ENCODE measurements at regions not wholly inside any gene's neighbourhood (a gene's known extent, or its start where the extent isn't known, plus 50 kb on each side); places are given as distances from the start of the nearest gene placed in this dataset.

DNA sequence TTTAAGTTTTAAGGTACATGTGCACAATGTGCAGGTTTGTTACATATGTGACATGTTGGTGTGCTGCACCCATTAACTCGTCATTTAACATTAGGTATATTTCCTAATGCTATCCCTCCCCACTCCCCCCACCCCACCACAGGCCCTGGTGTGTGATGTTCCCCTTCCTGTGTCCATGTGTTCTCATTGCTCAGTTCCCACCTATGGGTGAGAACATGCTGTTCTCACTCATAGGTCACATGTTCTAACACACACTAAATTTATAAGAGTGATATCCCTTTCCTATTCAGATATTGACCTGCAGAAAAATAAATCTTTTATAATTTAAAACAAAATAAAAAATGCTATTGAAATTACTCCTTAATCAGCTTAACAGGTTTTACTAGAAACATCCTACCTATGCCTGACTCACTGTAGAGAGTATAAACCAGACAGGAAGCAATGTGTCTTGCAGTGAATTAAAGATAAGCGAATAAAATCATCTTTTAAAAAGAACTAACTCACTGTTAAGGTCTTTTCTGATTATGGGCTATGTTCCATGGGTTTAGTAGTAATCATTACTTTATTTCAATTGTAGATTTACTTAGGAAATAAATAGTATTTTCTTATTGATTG is 82.0 kb upstream of the DPH5 start:
- no peak for TF ChIP-seq EZH2 (IDR thresholded peaks at IDR 0.05; ENCODE audit: borderline replicate concordance, low read depth, low read length, severe bottlenecking)
- TF ChIP-seq, protein P1, sequence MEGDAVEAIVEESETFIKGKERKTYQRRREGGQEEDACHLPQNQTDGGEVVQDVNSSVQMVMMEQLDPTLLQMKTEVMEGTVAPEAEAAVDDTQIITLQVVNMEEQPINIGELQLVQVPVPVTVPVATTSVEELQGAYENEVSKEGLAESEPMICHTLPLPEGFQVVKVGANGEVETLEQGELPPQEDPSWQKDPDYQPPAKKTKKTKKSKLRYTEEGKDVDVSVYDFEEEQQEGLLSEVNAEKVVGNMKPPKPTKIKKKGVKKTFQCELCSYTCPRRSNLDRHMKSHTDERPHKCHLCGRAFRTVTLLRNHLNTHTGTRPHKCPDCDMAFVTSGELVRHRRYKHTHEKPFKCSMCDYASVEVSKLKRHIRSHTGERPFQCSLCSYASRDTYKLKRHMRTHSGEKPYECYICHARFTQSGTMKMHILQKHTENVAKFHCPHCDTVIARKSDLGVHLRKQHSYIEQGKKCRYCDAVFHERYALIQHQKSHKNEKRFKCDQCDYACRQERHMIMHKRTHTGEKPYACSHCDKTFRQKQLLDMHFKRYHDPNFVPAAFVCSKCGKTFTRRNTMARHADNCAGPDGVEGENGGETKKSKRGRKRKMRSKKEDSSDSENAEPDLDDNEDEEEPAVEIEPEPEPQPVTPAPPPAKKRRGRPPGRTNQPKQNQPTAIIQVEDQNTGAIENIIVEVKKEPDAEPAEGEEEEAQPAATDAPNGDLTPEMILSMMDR (IDR thresholded peaks at IDR 0.05; ENCODE audit: borderline replicate concordance, extremely low read depth, low read length, poor library complexity, severe bottlenecking), result no peak

DNA sequence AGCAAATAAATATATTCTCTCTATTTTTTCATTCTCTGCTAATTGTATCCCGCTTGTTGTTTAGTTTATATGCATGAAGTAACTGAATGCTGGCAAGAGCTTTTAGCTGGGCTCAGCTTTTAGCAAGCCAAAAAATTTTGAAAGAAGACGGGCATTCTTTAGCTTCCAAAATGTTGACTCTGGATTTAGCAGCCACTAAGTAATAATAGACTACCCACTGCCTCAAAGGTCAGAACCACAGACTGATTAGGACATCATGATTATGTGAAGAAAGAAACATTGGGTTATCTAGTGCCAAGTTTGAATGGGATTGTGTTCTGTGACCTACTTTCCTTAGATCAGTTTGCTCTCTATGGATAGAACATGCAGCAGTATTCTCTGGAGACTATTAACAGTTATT is 80.3 kb upstream of the DPH5 start:
- Histone ChIP-seq H2AFZ (ENCODE audit: low read depth, low read length) (no peak overlapping the region), H3K36me3 (ENCODE audit: insufficient read depth, low read length) (no peaks in the 10 kb centered on the region), H3K79me2 (ENCODE audit: insufficient read depth, low read length) (no peaks in the 10 kb centered on the region), H3K27me3 (ENCODE audit: insufficient read depth, low read length, poor library complexity) (no peaks in the 10 kb centered on the region), H3K9me3 (ENCODE audit: insufficient read depth, low read length, severe bottlenecking) (no peaks in the 10 kb centered on the region), H4K20me1 (ENCODE audit: insufficient read depth, low read length) (no peaks in the 10 kb centered on the region), H3K4me3 (ENCODE audit: low read depth in 1 of 2, low read length in 2 of 2) (no peak overlapping the region), H3K27ac (ENCODE audit: low read length) (no peak overlapping the region), H3K4me2 (ENCODE audit: insufficient read depth, low read length) (no peak overlapping the region), H3K9ac (ENCODE audit: low read depth, low read length) (no peak overlapping the region), H3K4me1 (ENCODE audit: insufficient read depth, low read length) (peaks cover 4% of the 10 kb centered on the region)
- TF ChIP-seq, protein P1 (IDR thresholded peaks at IDR 0.05; ENCODE audit: borderline replicate concordance, extremely low read depth, low read length, poor library complexity, severe bottlenecking), result no peak
- no peak for TF ChIP-seq EZH2 (IDR thresholded peaks at IDR 0.05; ENCODE audit: borderline replicate concordance, low read depth, low read length, severe bottlenecking)
- ATAC-seq (ENCODE audit: insufficient read depth, low read depth), result no peak
- no peak for DNase-seq

More for the DNA sequence above, 82.0 kb upstream of the DPH5 start:
- H3K27me3 ChIP-seq (ENCODE audit: insufficient read depth, low read length, poor library complexity), result no peaks in the 10 kb centered on the region
- H4K20me1 ChIP-seq (ENCODE audit: insufficient read depth, low read length), result no peaks in the 10 kb centered on the region
- no peak overlapping the region for H3K4me2 ChIP-seq (ENCODE audit: insufficient read depth, low read length)
- DNase-seq, result no peak
- H3K79me2 ChIP-seq (ENCODE audit: insufficient read depth, low read length), result no peaks in the 10 kb centered on the region
- no peak for ATAC-seq (ENCODE audit: insufficient read depth, low read depth)
- no peak overlapping the region for H3K9ac ChIP-seq (ENCODE audit: low read depth, low read length)
- no peaks in the 10 kb centered on the region for H3K36me3 ChIP-seq (ENCODE audit: insufficient read depth, low read length)
- H3K4me1 ChIP-seq (ENCODE audit: insufficient read depth, low read length), result peaks cover 21% of the 10 kb centered on the region
- no peak overlapping the region for H3K4me3 ChIP-seq (ENCODE audit: low read depth in 1 of 2, low read length in 2 of 2)
- no peaks in the 10 kb centered on the region for H3K9me3 ChIP-seq (ENCODE audit: insufficient read depth, low read length, severe bottlenecking)
- H2AFZ ChIP-seq (ENCODE audit: low read depth, low read length), result no peak overlapping the region
- H3K27ac ChIP-seq (ENCODE audit: low read length), result no peak overlapping the region

DNA sequence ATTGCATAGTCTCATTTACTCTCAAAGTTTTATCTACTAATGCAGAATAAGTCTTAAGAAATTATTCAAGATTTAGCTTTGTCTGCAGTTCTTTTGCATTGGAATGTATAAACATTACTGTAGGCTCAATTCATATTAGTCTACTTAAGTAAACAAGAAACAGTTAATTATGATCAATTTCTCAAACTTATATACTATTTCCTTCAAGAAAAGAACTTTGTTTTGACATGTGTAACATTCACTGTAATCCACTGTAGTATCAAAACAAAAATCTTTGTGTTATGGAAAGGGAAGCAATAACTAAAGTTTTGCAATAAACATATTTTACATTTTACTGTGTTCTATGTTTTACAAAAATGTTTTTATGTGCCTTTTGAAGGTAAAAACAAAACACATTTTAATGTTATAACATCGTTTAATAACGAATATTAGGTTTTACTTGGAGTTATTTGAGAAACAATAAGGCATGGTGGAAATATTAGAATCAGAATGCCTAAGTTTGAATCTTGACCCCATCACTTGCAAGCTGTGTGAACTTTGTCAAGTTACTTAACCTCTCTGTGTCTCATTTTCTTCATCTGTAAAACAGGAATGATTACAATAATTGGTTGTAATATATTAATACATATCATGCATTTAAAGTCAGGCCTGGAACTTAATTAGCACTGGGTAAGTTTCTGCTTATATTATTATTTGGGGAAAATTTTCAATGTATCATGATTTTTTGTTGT is 77.0 kb upstream of the DPH5 start:
- no peak overlapping the region for H3K4me2 ChIP-seq (ENCODE audit: insufficient read depth, low read length)
- ATAC-seq (ENCODE audit: insufficient read depth, low read depth), result no peak
- TF ChIP-seq, protein P1 (IDR thresholded peaks at IDR 0.05; ENCODE audit: borderline replicate concordance, extremely low read depth, low read length, poor library complexity, severe bottlenecking), result no peak
- no peak for TF ChIP-seq EZH2 (IDR thresholded peaks at IDR 0.05; ENCODE audit: borderline replicate concordance, low read depth, low read length, severe bottlenecking)

More for the DNA sequence above, 77.0 kb upstream of the DPH5 start:
- Histone ChIP-seq H3K4me1 (ENCODE audit: insufficient read depth, low read length) (no peaks in the 10 kb centered on the region), H3K27ac (ENCODE audit: low read length) (no peak overlapping the region), H4K20me1 (ENCODE audit: insufficient read depth, low read length) (no peaks in the 10 kb centered on the region), H3K79me2 (ENCODE audit: insufficient read depth, low read length) (no peaks in the 10 kb centered on the region), H3K9ac (ENCODE audit: low read depth, low read length) (no peak overlapping the region), H2AFZ (ENCODE audit: low read depth, low read length) (no peak overlapping the region), H3K27me3 (ENCODE audit: insufficient read depth, low read length, poor library complexity) (no peaks in the 10 kb centered on the region), H3K9me3 (ENCODE audit: insufficient read depth, low read length, severe bottlenecking) (no peaks in the 10 kb centered on the region), H3K36me3 (ENCODE audit: insufficient read depth, low read length) (no peaks in the 10 kb centered on the region), H3K4me3 (ENCODE audit: low read depth in 1 of 2, low read length in 2 of 2) (no peak overlapping the region)
- DNase-seq, result no peak

All from DND-41 (cell line).